HEK293T (cell line): ENCODE measurements at regions not wholly inside any gene's neighbourhood (a gene's known extent, or its start where the extent isn't known, plus 50 kb on each side); places are given as distances from the start of the nearest gene placed in this dataset.

Experiments used
- ARNT ChIP-seq: fragments of 450-650 bp; IDR thresholded peaks from 2 replicates; pipeline ENCODE4 v1.6.1; 2017; ENCODE audit warnings: mild to moderate bottlenecking
- BHLHE40 ChIP-seq: fragments of 450-650 bp; IDR thresholded peaks from 2 replicates; pipeline ENCODE4 v1.6.1; 2016; ENCODE audit warnings: mild to moderate bottlenecking, moderate library complexity, borderline replicate concordance
- CTBP1 ChIP-seq: fragments of 450-650 bp; IDR thresholded peaks from 2 replicates; pipeline ENCODE4 v1.6.1; 2016; ENCODE audit warnings: borderline replicate concordance
- ELF4 ChIP-seq: fragments of 450-650 bp; IDR thresholded peaks from 2 replicates; pipeline ENCODE4 v1.6.1; 2017; ENCODE audit warnings: antibody characterized with exemption
- FOXA1 ChIP-seq: fragments of 450-650 bp; IDR thresholded peaks from 2 replicates; pipeline ENCODE4 v1.6.1; 2016; ENCODE audit warnings: mild to moderate bottlenecking
- FOXK2 ChIP-seq: fragments of 450-650 bp; IDR thresholded peaks from 2 replicates; pipeline ENCODE4 v1.6.1; 2016; ENCODE audit warnings: mild to moderate bottlenecking
- FOXM1 ChIP-seq: fragments of 450-650 bp; IDR thresholded peaks from 2 replicates; pipeline ENCODE4 v1.6.1; 2017; ENCODE audit warnings: mild to moderate bottlenecking, borderline replicate concordance
- HDGF ChIP-seq: fragments of 450-650 bp; IDR thresholded peaks from 2 replicates; pipeline ENCODE4 v1.6.1; 2017; ENCODE audit warnings: antibody characterized with exemption, borderline replicate concordance
- NFRKB ChIP-seq: fragments of 450-650 bp; IDR thresholded peaks from 2 replicates; pipeline ENCODE4 v1.6.1; 2016; ENCODE audit warnings: mild to moderate bottlenecking, moderate library complexity
- PKNOX1 ChIP-seq: fragments of 450-650 bp; IDR thresholded peaks from 2 replicates; pipeline ENCODE4 v1.6.1; 2016
- SP1 ChIP-seq: fragments of 450-650 bp; IDR thresholded peaks from 2 replicates; pipeline ENCODE4 v1.6.1; 2017
- SUZ12 ChIP-seq: fragments of 450-650 bp; IDR thresholded peaks from 2 replicates; pipeline ENCODE4 v1.6.1; 2016; ENCODE audit warnings: mild to moderate bottlenecking
- ZNF384 ChIP-seq: fragments of 450-650 bp; IDR thresholded peaks from 2 replicates; pipeline ENCODE4 v1.6.1; 2016

DNA sequence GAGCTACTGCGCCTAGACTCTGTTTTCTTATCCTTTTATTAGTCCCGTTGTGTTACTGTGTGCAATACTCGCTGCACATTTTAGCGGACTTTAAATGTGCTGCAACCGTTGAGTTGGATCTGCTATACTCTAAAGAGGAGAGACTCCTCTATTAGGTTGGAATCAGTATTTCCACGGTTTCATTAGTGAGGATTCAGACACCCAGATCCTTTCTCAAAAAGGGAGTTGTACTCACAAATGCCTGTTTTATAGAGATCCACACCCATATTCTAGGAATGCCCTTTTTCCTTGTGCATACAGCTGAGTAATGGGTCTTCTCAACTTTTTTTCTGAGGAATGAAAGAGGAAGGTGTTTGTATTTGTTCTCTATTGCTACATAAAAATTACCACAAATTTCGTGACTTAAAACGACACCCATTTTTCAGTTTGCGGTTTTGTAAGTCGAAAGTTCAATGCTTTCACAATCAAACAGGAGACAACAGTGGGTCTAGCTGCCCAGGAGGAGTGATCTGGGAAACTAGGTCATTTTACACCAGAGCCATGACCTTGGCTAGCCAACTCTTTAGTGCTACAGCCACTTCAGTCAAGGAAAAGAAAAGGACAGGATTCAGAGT lies 52.8 kb upstream of the SLC44A1 start:
- TF ChIP-seq FOXK2 (no peak), CTBP1 (no peak), NFRKB (no peak), ZNF384 (no peak), BHLHE40 (no peak), PKNOX1 (no peak), ELF4 (no peak), SP1 (no peak), FOXA1 (no peak), FOXM1 (no peak), HDGF (no peak), ARNT (no peak), SUZ12 (no peak)
